Neural progenitor cell (in vitro differentiated cells): ENCODE measurements at regions not wholly inside any gene's neighbourhood (a gene's known extent, or its start where the extent isn't known, plus 50 kb on each side); places are given as distances from the start of the nearest gene placed in this dataset.

ENCODE experiments used
- DNase-seq: peaks from one replicate; pipeline ENCODE4 v3.0.0-alpha.2; 2016; ENCODE audit warnings: low spot score
- H2AFZ ChIP-seq: fragments of 200-600 bp; sonication (generic); replicated peaks from 2 replicates; pipeline ENCODE4 v1.6.1; 2016; ENCODE audit warnings: antibody characterized with exemption
- H3F3A ChIP-seq: fragments of 200-600 bp; sonication (generic); 2 replicates; pipeline ENCODE4 v1.6.1; 2016; ENCODE audit warnings: antibody characterized with exemption, low read depth
- H3K27ac ChIP-seq: fragments of 200-600 bp; sonication (generic); 2 replicates; pipeline ENCODE4 v1.5.1; 2016; ENCODE audit warnings: mild to moderate bottlenecking
- H3K27me3 ChIP-seq: fragments of 200-600 bp; sonication (generic); 2 replicates; pipeline ENCODE4 v1.6.1; 2016; ENCODE audit warnings: mild to moderate bottlenecking, moderate library complexity
- H3K36me3 ChIP-seq: fragments of 200-600 bp; sonication (generic); 2 replicates; pipeline ENCODE4 v1.5.1; 2016
- H3K4me1 ChIP-seq: fragments of 200-600 bp; sonication (generic); 2 replicates; pipeline ENCODE4 v1.6.1; 2016; ENCODE audit warnings: mixed run types
- H3K4me2 ChIP-seq: fragments of 200-600 bp; sonication (generic); 2 replicates; pipeline ENCODE4 v1.6.1; 2016
- H3K4me3 ChIP-seq: fragments of 200-600 bp; sonication (generic); 2 replicates; pipeline ENCODE4 v1.5.1; 2016
- H3K79me2 ChIP-seq: fragments of 200-600 bp; sonication (generic); 2 replicates; pipeline ENCODE4 v1.6.1; 2016; ENCODE audit warnings: low read depth
- H3K9ac ChIP-seq: fragments of 200-600 bp; sonication (generic); 2 replicates; pipeline ENCODE4 v1.6.1; 2016
- H3K9me3 ChIP-seq: fragments of 200-600 bp; sonication (generic); 2 replicates; pipeline ENCODE4 v1.5.1; 2016; ENCODE audit warnings: low read depth
- H4K20me1 ChIP-seq: fragments of 200-600 bp; sonication (generic); 2 replicates; pipeline ENCODE4 v1.6.1; 2016; ENCODE audit warnings: low read depth
- H3K27ac Mint-ChIP-seq: 3 replicates; pipeline ENCODE4 v1.8.0; 2021; ENCODE audit warnings: mixed read lengths
- H3K27me3 Mint-ChIP-seq: 2 replicates; pipeline ENCODE4 v1.8.0; 2022; ENCODE audit warnings: low read depth, mild to moderate bottlenecking, inconsistent platforms, moderate library complexity, mixed read lengths; ENCODE audit not compliant: insufficient read depth
- H3K36me3 Mint-ChIP-seq: 3 replicates; pipeline ENCODE4 v1.8.0; 2021; ENCODE audit warnings: mixed read lengths
- H3K4me1 Mint-ChIP-seq: 3 replicates; pipeline ENCODE4 v1.8.0; 2021; ENCODE audit warnings: mixed read lengths
- H3K4me3 Mint-ChIP-seq: 3 replicates; pipeline ENCODE4 v1.8.0; 2021; ENCODE audit warnings: mild to moderate bottlenecking, moderate library complexity, mixed read lengths
- H3K9me3 Mint-ChIP-seq: 3 replicates; pipeline ENCODE4 v1.8.0; 2020; ENCODE audit warnings: mixed read lengths
- CTCF ChIP-seq: fragments of 200-600 bp; sonication (generic); IDR thresholded peaks from 2 replicates; pipeline ENCODE4 v1.5.1; 2017; ENCODE audit warnings: antibody characterized with exemption, mild to moderate bottlenecking
- EZH2 ChIP-seq: fragments of 200-600 bp; sonication (generic); IDR thresholded peaks from 2 replicates; pipeline ENCODE4 v1.6.1; 2017; ENCODE audit warnings: antibody characterized with exemption, mild to moderate bottlenecking, moderate library complexity
- EZH2phosphoT487 ChIP-seq: fragments of 200-600 bp; sonication (generic); IDR thresholded peaks from 2 replicates; pipeline ENCODE4 v1.6.1; 2017; ENCODE audit warnings: antibody characterized with exemption

- Histone ChIP-seq H3K27ac (no peak overlapping the region), H3K9me3 (no peaks in the 10 kb centered on the region)
Measured at GRCh38 chr14:81982046-81982445, 448.4 kb upstream of the SEL1L start.

GRCh38 chr14:81986005-81986404 lies 452.4 kb upstream of the SEL1L start:
- no peak overlapping the region for H3K9ac ChIP-seq
- H3K27me3 ChIP-seq, result no peaks in the 10 kb centered on the region
- TF ChIP-seq CTCF, result no peak
- H3K27ac ChIP-seq, result no peak overlapping the region
- no peaks in the 10 kb centered on the region for H4K20me1 ChIP-seq
- Mint-ChIP-seq H3K4me3 (no peak overlapping the region), H3K27ac (no peak overlapping the region), H3K9me3 (no peaks in the 10 kb centered on the region), H3K36me3 (no peaks in the 10 kb centered on the region), H3K27me3 (no peaks in the 10 kb centered on the region), H3K4me1 (peaks cover 13% of the 10 kb centered on the region)
- no peak overlapping the region for H3K4me3 ChIP-seq
- H2AFZ ChIP-seq, result no peak overlapping the region
- H3K9me3 ChIP-seq, result no peaks in the 10 kb centered on the region
- no peaks in the 10 kb centered on the region for H3K79me2 ChIP-seq
- H3K4me2 ChIP-seq, result no peak overlapping the region
- no peaks in the 10 kb centered on the region for H3K4me1 ChIP-seq
- DNase-seq, result no peak
- H3K36me3 ChIP-seq, result no peaks in the 10 kb centered on the region
- H3F3A ChIP-seq, result no peaks in the 10 kb centered on the region

More at GRCh38 chr14:81982046-81982445, 448.4 kb upstream of the SEL1L start:
- peaks cover 14% of the 10 kb centered on the region for H3K4me1 Mint-ChIP-seq
- H3K4me2 ChIP-seq, result no peak overlapping the region
- no peak overlapping the region for H3K9ac ChIP-seq
- no peaks in the 10 kb centered on the region for H3K9me3 Mint-ChIP-seq
- no peaks in the 10 kb centered on the region for H3F3A ChIP-seq
- H3K79me2 ChIP-seq, result no peaks in the 10 kb centered on the region
- no peak overlapping the region for H3K4me3 ChIP-seq
- H2AFZ ChIP-seq, result no peak overlapping the region
- H3K36me3 Mint-ChIP-seq, result no peaks in the 10 kb centered on the region
- H4K20me1 ChIP-seq, result no peaks in the 10 kb centered on the region
- no peak for DNase-seq
- no peak overlapping the region for H3K4me3 Mint-ChIP-seq
- no peaks in the 10 kb centered on the region for H3K36me3 ChIP-seq
- no peaks in the 10 kb centered on the region for H3K4me1 ChIP-seq
- H3K27me3 ChIP-seq, result no peaks in the 10 kb centered on the region
- no peak overlapping the region for H3K27ac Mint-ChIP-seq
- TF ChIP-seq EZH2 (no peak), CTCF (no peak), EZH2phosphoT487 (no peak)
- no peaks in the 10 kb centered on the region for H3K27me3 Mint-ChIP-seq

- Mint-ChIP-seq H3K4me1 (peaks cover 2% of the 10 kb centered on the region), H3K9me3 (no peaks in the 10 kb centered on the region), H3K27ac (no peak overlapping the region), H3K4me3 (no peak overlapping the region), H3K36me3 (no peaks in the 10 kb centered on the region), H3K27me3 (no peaks in the 10 kb centered on the region)
- Histone ChIP-seq H3K4me1 (no peaks in the 10 kb centered on the region), H2AFZ (no peak overlapping the region), H3K9ac (no peak overlapping the region), H3K36me3 (no peaks in the 10 kb centered on the region), H3K27me3 (no peaks in the 10 kb centered on the region), H3K4me3 (no peak overlapping the region), H3K4me2 (no peak overlapping the region), H3K79me2 (no peaks in the 10 kb centered on the region), H3F3A (no peaks in the 10 kb centered on the region), H3K9me3 (no peaks in the 10 kb centered on the region), H3K27ac (no peak overlapping the region), H4K20me1 (no peaks in the 10 kb centered on the region)
- DNase-seq, result no peak
- no peak for TF ChIP-seq EZH2
- TF ChIP-seq CTCF, result no peak
- no peak for TF ChIP-seq EZH2phosphoT487
Measured at GRCh38 chr14:81989211-81989610, 455.6 kb upstream of the SEL1L start.

- Histone ChIP-seq H4K20me1 (no peaks in the 10 kb centered on the region), H3K4me3 (no peak overlapping the region), H3K4me2 (no peak overlapping the region), H3K27ac (no peak overlapping the region), H3K4me1 (no peaks in the 10 kb centered on the region), H2AFZ (peak overlapping the region; percentile 60), H3F3A (no peaks in the 10 kb centered on the region), H3K27me3 (no peaks in the 10 kb centered on the region), H3K79me2 (no peaks in the 10 kb centered on the region), H3K9me3 (no peaks in the 10 kb centered on the region), H3K36me3 (no peaks in the 10 kb centered on the region), H3K9ac (no peak overlapping the region)
- Mint-ChIP-seq H3K4me1 (peaks cover 2% of the 10 kb centered on the region), H3K27ac (no peak overlapping the region), H3K27me3 (no peaks in the 10 kb centered on the region), H3K36me3 (no peaks in the 10 kb centered on the region), H3K4me3 (no peak overlapping the region), H3K9me3 (no peaks in the 10 kb centered on the region)
- DNase-seq, result peak; percentile 63
- TF ChIP-seq EZH2, result no peak
- peak; percentile 97 for TF ChIP-seq CTCF
- no peak for TF ChIP-seq EZH2phosphoT487
Measured at GRCh38 chr14:81990312-81990761, 456.7 kb upstream of the SEL1L start.
